ENCODE measurements at regions not wholly inside any gene's neighbourhood (a gene's known extent, or its start where the extent isn't known, plus 50 kb on each side); places are given as distances from the start of the nearest gene placed in this dataset.
A peak's percentile ranks its signal among the peaks of the same experiment; 100 is the strongest.

GRCh38 chr5:92998456-92998855 is 582.6 kb downstream of the NR2F1-AS1 start:
- peaks cover 9% of the 10 kb centered on the region for H3K4me1 ChIP-seq (replicated peaks)
- H3K36me3 ChIP-seq, result no peaks in the 10 kb centered on the region
- no peaks in the 10 kb centered on the region for H3K27me3 ChIP-seq (replicated peaks)
- H3K9me3 ChIP-seq (replicated peaks), result no peaks in the 10 kb centered on the region
- H3K4me3 ChIP-seq, result peak overlapping the region; percentile 4; the same call in 1 of the 2 replicates
- H3K27ac ChIP-seq, result no peak overlapping the region
- DNase-seq (ENCODE audit: low read depth in 1 of 2, low spot score in 2 of 2), result peak in 1 of 2 experiments; percentile 22

GRCh38 chr5:92994392-92994791 is 586.6 kb downstream of the NR2F1-AS1 start:
- H3K4me1 ChIP-seq (replicated peaks), result peaks cover 19% of the 10 kb centered on the region
- H3K27me3 ChIP-seq (replicated peaks), result no peaks in the 10 kb centered on the region
- no peaks in the 10 kb centered on the region for H3K9me3 ChIP-seq (replicated peaks)
- no peaks in the 10 kb centered on the region for H3K36me3 ChIP-seq
- no peak for DNase-seq (ENCODE audit: low read depth in 1 of 2, low spot score in 2 of 2)
- H3K4me3 ChIP-seq, result no peak overlapping the region
- H3K27ac ChIP-seq, result no peak overlapping the region

DNA sequence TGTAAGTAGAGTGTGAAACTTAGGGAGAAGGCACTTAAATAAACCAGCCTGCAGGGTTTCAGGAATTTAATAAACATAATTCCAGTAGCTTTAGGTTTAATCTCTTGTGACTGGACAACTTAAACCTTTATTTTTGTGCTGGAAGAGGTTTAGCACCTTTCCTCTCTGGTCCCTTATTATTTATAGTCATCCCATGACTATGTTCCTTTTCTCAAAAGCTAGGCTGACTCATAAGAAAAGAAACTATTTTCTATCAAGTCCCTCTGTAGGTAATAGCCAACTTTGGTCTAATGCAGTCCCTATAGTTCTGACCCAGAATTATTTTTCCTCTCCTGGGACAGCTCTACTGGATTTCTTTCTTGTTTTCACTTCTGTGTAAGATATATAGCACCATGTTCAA is 588.9 kb downstream of the NR2F1-AS1 start:
- no peaks in the 10 kb centered on the region for H3K27me3 ChIP-seq (replicated peaks)
- peaks cover 10% of the 10 kb centered on the region for H3K4me1 ChIP-seq (replicated peaks)
- no peak overlapping the region for H3K27ac ChIP-seq
- DNase-seq (ENCODE audit: low read depth in 1 of 2, low spot score in 2 of 2), result peak in 1 of 2 experiments; percentile 21
- H3K36me3 ChIP-seq, result no peaks in the 10 kb centered on the region
- no peaks in the 10 kb centered on the region for H3K9me3 ChIP-seq (replicated peaks)
- no peak overlapping the region for H3K4me3 ChIP-seq

DNA sequence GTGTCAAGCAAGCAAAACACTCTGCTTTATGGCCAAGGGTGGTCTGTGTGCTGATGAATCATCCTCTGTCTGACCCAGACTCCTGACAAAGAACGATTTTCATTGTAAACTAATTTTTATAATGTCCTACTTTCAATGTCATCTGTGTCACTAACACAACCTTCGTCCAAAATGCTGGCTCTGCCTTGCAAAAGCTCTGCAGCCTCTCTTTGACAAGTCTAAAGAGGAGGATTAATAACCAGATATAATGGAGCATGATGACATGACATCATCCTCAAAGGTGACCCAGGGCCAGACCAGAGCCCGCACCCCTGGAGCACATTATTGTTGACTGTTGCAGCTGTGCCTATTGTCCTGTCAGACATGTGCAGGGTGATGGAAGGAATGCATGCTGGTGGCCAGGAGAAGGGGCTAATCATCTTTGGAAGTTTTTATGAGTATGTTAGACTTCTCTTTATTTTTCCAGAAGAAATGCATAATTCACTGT is 589.4 kb downstream of the NR2F1-AS1 start:
- H3K4me1 ChIP-seq (replicated peaks), result peaks cover 10% of the 10 kb centered on the region
- H3K27ac ChIP-seq, result no peak overlapping the region
- peak; percentile 43 to 47 for DNase-seq (ENCODE audit: low read depth in 1 of 2, low spot score in 2 of 2)

DNA sequence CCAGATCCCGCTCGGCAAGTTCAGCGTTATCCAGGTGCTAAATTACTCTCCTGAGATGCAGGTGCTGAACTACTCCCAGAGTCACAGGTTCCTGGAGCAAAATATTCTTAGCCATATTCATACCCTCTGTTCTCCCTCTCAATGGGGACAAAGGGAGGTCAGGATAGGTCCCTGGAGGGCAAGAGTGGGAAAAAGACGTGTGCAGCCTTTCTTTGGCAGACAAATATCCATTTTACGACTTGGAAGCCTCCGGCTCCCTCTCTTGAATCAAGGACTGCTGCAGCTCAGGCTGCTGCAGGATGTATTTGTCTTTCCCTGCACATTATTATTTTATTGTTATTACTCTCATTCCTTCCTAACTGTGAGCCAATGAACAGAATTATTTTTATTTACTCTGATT is 590.2 kb downstream of the NR2F1-AS1 start:
- DNase-seq (ENCODE audit: low read depth in 1 of 2, low spot score in 2 of 2), result no peak
- H3K9me3 ChIP-seq (replicated peaks), result no peaks in the 10 kb centered on the region
- peaks cover 10% of the 10 kb centered on the region for H3K4me1 ChIP-seq (replicated peaks)
- no peaks in the 10 kb centered on the region for H3K27me3 ChIP-seq (replicated peaks)
- H3K36me3 ChIP-seq, result no peaks in the 10 kb centered on the region
- no peak overlapping the region for H3K27ac ChIP-seq
- H3K4me3 ChIP-seq, result no peak overlapping the region

More for the DNA sequence above, 589.4 kb downstream of the NR2F1-AS1 start:
- Histone ChIP-seq H3K36me3 (no peaks in the 10 kb centered on the region), H3K27me3 (replicated peaks) (no peaks in the 10 kb centered on the region), H3K4me3 (no peak overlapping the region), H3K9me3 (replicated peaks) (no peaks in the 10 kb centered on the region)

- Histone ChIP-seq H3K4me1 (replicated peaks) (no peaks in the 10 kb centered on the region), H3K4me3 (no peak overlapping the region), H3K27me3 (replicated peaks) (no peaks in the 10 kb centered on the region), H3K27ac (no peak overlapping the region), H3K36me3 (no peaks in the 10 kb centered on the region), H3K9me3 (replicated peaks) (peaks cover 2% of the 10 kb centered on the region)
- no peak for DNase-seq (ENCODE audit: low read depth in 1 of 2, low spot score in 2 of 2)
Observed at GRCh38 chr5:92981001-92981400, 600.0 kb downstream of the NR2F1-AS1 start.

DNA sequence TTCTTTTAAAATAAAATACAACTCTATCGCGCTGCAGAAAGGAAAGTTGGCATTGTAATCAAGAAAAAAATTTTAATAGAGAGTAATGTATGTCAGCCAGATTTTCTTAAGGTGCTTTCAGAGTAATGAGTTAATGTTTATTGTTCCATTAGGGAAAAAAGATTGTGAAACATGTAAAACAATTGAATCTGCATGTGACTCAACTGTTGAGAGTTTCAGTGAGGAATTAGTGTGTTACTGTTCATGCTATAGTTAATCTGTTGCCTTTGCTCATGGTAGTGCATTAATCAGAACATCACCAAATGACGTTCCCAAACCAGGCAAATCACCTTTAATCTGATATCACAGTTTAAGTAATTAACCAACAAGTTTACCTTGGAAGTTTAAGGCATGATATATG is 600.5 kb downstream of the NR2F1-AS1 start:
- H3K27me3 ChIP-seq (replicated peaks), result no peaks in the 10 kb centered on the region
- DNase-seq (ENCODE audit: low read depth in 1 of 2, low spot score in 2 of 2), result no peak
- no peak overlapping the region for H3K27ac ChIP-seq
- no peak overlapping the region for H3K4me3 ChIP-seq
- no peaks in the 10 kb centered on the region for H3K36me3 ChIP-seq
- H3K9me3 ChIP-seq (replicated peaks), result peaks cover 4% of the 10 kb centered on the region
- H3K4me1 ChIP-seq (replicated peaks), result no peaks in the 10 kb centered on the region

- Histone ChIP-seq H3K4me3 (no peak overlapping the region), H3K36me3 (no peaks in the 10 kb centered on the region), H3K27ac (no peak overlapping the region), H3K9me3 (replicated peaks) (peaks cover 4% of the 10 kb centered on the region), H3K4me1 (replicated peaks) (no peaks in the 10 kb centered on the region), H3K27me3 (replicated peaks) (no peaks in the 10 kb centered on the region)
- no peak for DNase-seq (ENCODE audit: low read depth in 1 of 2, low spot score in 2 of 2)
Observed at GRCh38 chr5:92979716-92980115, 601.3 kb downstream of the NR2F1-AS1 start.

- H3K4me3 ChIP-seq, result no peak overlapping the region
- no peaks in the 10 kb centered on the region for H3K27me3 ChIP-seq (replicated peaks)
- no peak overlapping the region for H3K27ac ChIP-seq
- peaks cover 4% of the 10 kb centered on the region for H3K9me3 ChIP-seq (replicated peaks)
- no peaks in the 10 kb centered on the region for H3K36me3 ChIP-seq
- no peak for DNase-seq (ENCODE audit: low read depth in 1 of 2, low spot score in 2 of 2)
- no peaks in the 10 kb centered on the region for H3K4me1 ChIP-seq (replicated peaks)
Observed at GRCh38 chr5:92977846-92978540, 603.0 kb downstream of the NR2F1-AS1 start.

DNA sequence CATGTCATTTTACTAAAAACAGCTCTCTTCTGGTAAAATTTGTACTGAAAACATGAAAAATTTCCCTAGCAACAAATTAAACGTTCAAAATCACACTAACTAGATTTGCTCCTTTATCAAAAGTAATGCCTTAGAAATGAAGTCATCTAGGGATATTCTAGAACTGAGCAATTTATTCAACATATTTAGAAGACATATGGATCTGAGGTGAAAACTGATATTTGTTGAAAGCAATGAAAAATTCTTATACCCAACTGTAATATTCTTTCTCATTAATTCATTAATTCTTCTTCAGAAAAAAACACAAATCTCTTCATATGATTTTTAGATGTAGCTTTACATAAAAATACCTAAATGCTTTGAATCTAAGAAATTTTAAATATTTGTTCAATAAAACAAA is 604.9 kb downstream of the NR2F1-AS1 start:
- Histone ChIP-seq H3K9me3 (replicated peaks) (peaks cover 4% of the 10 kb centered on the region), H3K27me3 (replicated peaks) (no peaks in the 10 kb centered on the region), H3K36me3 (no peaks in the 10 kb centered on the region), H3K4me1 (replicated peaks) (no peaks in the 10 kb centered on the region), H3K27ac (no peak overlapping the region), H3K4me3 (no peak overlapping the region)
- DNase-seq (ENCODE audit: low read depth in 1 of 2, low spot score in 2 of 2), result no peak

- H3K9me3 ChIP-seq (replicated peaks), result no peaks in the 10 kb centered on the region
- no peaks in the 10 kb centered on the region for H3K4me1 ChIP-seq (replicated peaks)
- H3K27me3 ChIP-seq (replicated peaks), result no peaks in the 10 kb centered on the region
- no peak for DNase-seq (ENCODE audit: low read depth in 1 of 2, low spot score in 2 of 2)
- no peak overlapping the region for H3K27ac ChIP-seq
- no peaks in the 10 kb centered on the region for H3K36me3 ChIP-seq
- H3K4me3 ChIP-seq, result no peak overlapping the region
Observed at GRCh38 chr5:92969781-92970237, 611.2 kb downstream of the NR2F1-AS1 start.

DNA sequence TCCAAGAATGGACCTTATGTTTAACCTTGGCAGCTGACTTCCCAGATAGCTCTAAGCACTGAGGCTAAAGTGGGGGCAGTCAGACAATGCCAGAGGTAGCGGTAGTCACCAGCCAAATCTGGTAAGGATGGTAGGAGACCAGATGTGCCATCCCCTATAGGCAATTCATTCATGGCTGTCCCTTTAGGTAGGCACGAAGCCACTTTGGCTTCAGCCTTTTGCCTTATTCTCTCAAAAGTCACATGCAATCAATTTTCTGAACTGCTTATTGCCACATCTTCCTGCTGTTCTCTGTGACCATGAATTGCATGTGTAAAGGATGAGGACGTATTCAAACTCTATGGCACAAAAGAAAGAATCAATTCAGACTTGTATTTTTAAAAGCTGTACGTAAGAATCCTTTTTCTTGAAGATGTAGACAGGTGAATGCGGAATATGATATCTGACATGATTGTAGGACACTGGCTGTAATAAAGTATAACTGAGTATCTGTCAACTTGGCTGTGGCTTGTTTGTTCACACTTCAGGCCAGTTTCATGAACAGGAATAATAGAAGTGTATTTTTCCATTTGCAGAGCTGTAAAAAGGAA is 611.7 kb downstream of the NR2F1-AS1 start:
- no peak overlapping the region for H3K27ac ChIP-seq
- no peaks in the 10 kb centered on the region for H3K4me1 ChIP-seq (replicated peaks)
- H3K36me3 ChIP-seq, result no peaks in the 10 kb centered on the region
- no peaks in the 10 kb centered on the region for H3K27me3 ChIP-seq (replicated peaks)
- no peak overlapping the region for H3K4me3 ChIP-seq
- no peaks in the 10 kb centered on the region for H3K9me3 ChIP-seq (replicated peaks)
- no peak for DNase-seq (ENCODE audit: low read depth in 1 of 2, low spot score in 2 of 2)

DNA sequence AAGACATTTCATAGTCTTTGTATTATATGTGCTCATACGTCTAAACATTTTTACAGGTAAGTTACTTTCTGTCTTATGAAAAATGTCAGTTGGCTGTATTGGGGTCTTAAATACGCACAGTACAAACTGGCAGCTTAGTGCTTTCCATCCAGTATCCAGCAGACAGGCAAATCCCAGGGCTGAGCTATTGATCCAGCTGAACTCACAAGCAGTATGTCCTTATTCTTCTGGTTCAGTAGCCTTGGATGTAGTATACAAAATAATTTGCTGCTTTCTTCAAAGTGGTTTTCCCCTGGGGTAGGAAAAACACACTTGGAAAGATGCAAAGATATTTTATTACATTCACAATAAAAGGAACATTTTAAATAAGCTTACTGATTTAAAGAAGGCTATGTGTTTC is 617.2 kb downstream of the NR2F1-AS1 start:
- no peak overlapping the region for H3K4me3 ChIP-seq
- H3K27me3 ChIP-seq (replicated peaks), result no peaks in the 10 kb centered on the region
- H3K27ac ChIP-seq, result no peak overlapping the region
- no peaks in the 10 kb centered on the region for H3K36me3 ChIP-seq
- no peak for DNase-seq (ENCODE audit: low read depth in 1 of 2, low spot score in 2 of 2)
- no peaks in the 10 kb centered on the region for H3K9me3 ChIP-seq (replicated peaks)
- no peaks in the 10 kb centered on the region for H3K4me1 ChIP-seq (replicated peaks)

DNA sequence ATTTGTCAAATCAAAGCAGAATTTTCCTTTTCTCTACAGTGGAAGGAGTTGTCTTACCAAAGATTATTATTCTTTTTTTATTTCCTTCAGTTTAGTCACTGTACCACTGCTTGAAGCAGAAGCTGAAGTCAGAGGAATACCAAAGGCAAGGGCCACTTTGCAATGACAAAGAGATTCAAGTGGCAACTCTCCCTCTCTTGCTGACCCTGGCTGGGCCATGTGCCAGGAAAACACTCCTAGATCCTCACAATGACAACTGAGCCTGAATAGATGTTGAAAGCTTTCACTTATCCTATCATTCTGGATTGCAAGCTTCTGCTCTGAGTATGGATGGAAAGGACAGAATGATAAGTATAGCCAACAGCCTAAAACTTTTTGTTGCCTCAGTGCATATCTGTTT is 618.3 kb downstream of the NR2F1-AS1 start:
- Histone ChIP-seq H3K4me1 (replicated peaks) (no peaks in the 10 kb centered on the region), H3K36me3 (no peaks in the 10 kb centered on the region), H3K27me3 (replicated peaks) (no peaks in the 10 kb centered on the region), H3K27ac (no peak overlapping the region), H3K9me3 (replicated peaks) (no peaks in the 10 kb centered on the region), H3K4me3 (no peak overlapping the region)
- no peak for DNase-seq (ENCODE audit: low read depth in 1 of 2, low spot score in 2 of 2)
